HG03565 (cell line): ENCODE measurements at regions not wholly inside any gene's neighbourhood (a gene's known extent, or its start where the extent isn't known, plus 50 kb on each side); places are given as distances from the start of the nearest gene placed in this dataset.
"Not testable (repeated sequence)": the region's sequence is repeated elsewhere in the genome, so short reads cannot be mapped to it uniquely, and the experiment has no call there.

Experiments used
- ATAC-seq: cut with Tn5 transposase; IDR thresholded peaks from one replicate; pipeline ENCODE4 v1.9.1; 2021; ENCODE audit warnings: mild to moderate bottlenecking, moderate library complexity; ENCODE audit not compliant: unreplicated experiment

GRCh38 chr15:99481951-99482230 is 83.9 kb upstream of the MEF2A start:
- no peak for ATAC-seq

- no peak for ATAC-seq
These were observed 82.8 kb upstream of the MEF2A start for GRCh38 chr15:99482993-99483392.

GRCh38 chr15:99485153-99485961 is 80.4 kb upstream of the MEF2A start:
- no peak for ATAC-seq

GRCh38 chr15:99485992-99486370 is 79.8 kb upstream of the MEF2A start:
- no peak for ATAC-seq

- no peak for ATAC-seq
These were observed 79.1 kb upstream of the MEF2A start for GRCh38 chr15:99486371-99487336.

GRCh38 chr15:99487337-99487730 is 78.5 kb upstream of the MEF2A start:
- ATAC-seq, result no peak

GRCh38 chr15:99492275-99492674 is 73.5 kb upstream of the MEF2A start:
- ATAC-seq, result no peak

- no peak for ATAC-seq
These were observed 73.1 kb upstream of the MEF2A start for GRCh38 chr15:99492716-99493115.

- ATAC-seq, result no peak
These were observed 72.3 kb upstream of the MEF2A start for GRCh38 chr15:99493461-99493860.

GRCh38 chr15:99494536-99495233 is 71.1 kb upstream of the MEF2A start:
- not testable (repeated sequence) for ATAC-seq

- no peak for ATAC-seq
These were observed 70.1 kb upstream of the MEF2A start for GRCh38 chr15:99495430-99496301.

- ATAC-seq, result no peak
These were observed 69.5 kb upstream of the MEF2A start for GRCh38 chr15:99496302-99496629.

GRCh38 chr15:99502182-99502581 is 63.6 kb upstream of the MEF2A start:
- peak; percentile 52 for ATAC-seq

- no peak for ATAC-seq
These were observed 63.1 kb upstream of the MEF2A start for GRCh38 chr15:99502661-99503060.

GRCh38 chr15:99503411-99503810 is 62.4 kb upstream of the MEF2A start:
- ATAC-seq, result no peak

GRCh38 chr15:99504071-99504822 is 61.5 kb upstream of the MEF2A start:
- ATAC-seq, result no peak

GRCh38 chr15:99504823-99505551 is 60.8 kb upstream of the MEF2A start:
- ATAC-seq, result peak; percentile 38

- no peak for ATAC-seq
These were observed 59.4 kb upstream of the MEF2A start for GRCh38 chr15:99506399-99506798.

GRCh38 chr15:99507016-99507503 is 58.7 kb upstream of the MEF2A start:
- no peak for ATAC-seq
